GM12878 (cell line): ENCODE measurements at regions not wholly inside any gene's neighbourhood (a gene's known extent, or its start where the extent isn't known, plus 50 kb on each side); places are given as distances from the start of the nearest gene placed in this dataset.
"Not testable (repeated sequence)": the region's sequence is repeated elsewhere in the genome, so short reads cannot be mapped to it uniquely, and the experiment has no call there.

Experiments
- BACH1 ChIP-seq: fragments of 450-650 bp; IDR thresholded peaks from 2 replicates; pipeline ENCODE4 v1.6.1; 2017; ENCODE audit warnings: mild to moderate bottlenecking, borderline replicate concordance
- ELK1 ChIP-seq: IDR thresholded peaks from 2 replicates; pipeline ENCODE4 v1.6.1; 2012; ENCODE audit warnings: low read depth, low read length, improper control_type of control experiment
- EP300 ChIP-seq, 2 experiments: fragments of 150-350 bp in 1 of 2; IDR thresholded peaks; 2 replicates each; pipeline ENCODE4 v1.6.1; 2011 to 2012; ENCODE audit warnings: low read depth in 2 of 2, low read length in 2 of 2, borderline replicate concordance in 1 of 2, improper control_type of control experiment in 1 of 2, inconsistent platforms in 1 of 2; ENCODE audit not compliant: control insufficient read depth in 1 of 2
- POLR2A ChIP-seq: IDR thresholded peaks from 2 replicates; pipeline ENCODE4 v1.6.1; 2011; ENCODE audit warnings: low read depth, mild to moderate bottlenecking, low read length
- SIN3A ChIP-seq: IDR thresholded peaks from 2 replicates; pipeline ENCODE4 v1.6.1; 2012; ENCODE audit warnings: low read depth, low read length, improper control_type of control experiment
- TARDBP ChIP-seq: IDR thresholded peaks from 2 replicates; pipeline ENCODE4 v1.6.1; 2016; ENCODE audit warnings: borderline replicate concordance
- YY1 ChIP-seq: IDR thresholded peaks from 2 replicates; pipeline ENCODE4 v1.6.1; 2011; ENCODE audit warnings: low read depth, mild to moderate bottlenecking, low read length
- ZNF274 ChIP-seq: IDR thresholded peaks from one replicate; pipeline ENCODE4 v1.8.0; 2011; ENCODE audit not compliant: insufficient read length, insufficient read depth
- TF ChIP-seq, protein P1 (sequence below), 3 experiments: IDR thresholded peaks in 2 of 3; conservative IDR thresholded peaks in 1 of 3; 2 replicates each; pipeline ENCODE4 v1.5.1; 2011; ENCODE audit warnings: low read depth in 3 of 3, low read length in 3 of 3, mild to moderate bottlenecking in 3 of 3, control low read depth in 2 of 3, moderate library complexity in 2 of 3, inconsistent platforms in 1 of 3, mixed read lengths in 1 of 3; ENCODE audit not compliant: control insufficient read depth in 2 of 3, insufficient read depth in 1 of 3; ENCODE audit errors: extremely low read depth in 1 of 3

DNA sequence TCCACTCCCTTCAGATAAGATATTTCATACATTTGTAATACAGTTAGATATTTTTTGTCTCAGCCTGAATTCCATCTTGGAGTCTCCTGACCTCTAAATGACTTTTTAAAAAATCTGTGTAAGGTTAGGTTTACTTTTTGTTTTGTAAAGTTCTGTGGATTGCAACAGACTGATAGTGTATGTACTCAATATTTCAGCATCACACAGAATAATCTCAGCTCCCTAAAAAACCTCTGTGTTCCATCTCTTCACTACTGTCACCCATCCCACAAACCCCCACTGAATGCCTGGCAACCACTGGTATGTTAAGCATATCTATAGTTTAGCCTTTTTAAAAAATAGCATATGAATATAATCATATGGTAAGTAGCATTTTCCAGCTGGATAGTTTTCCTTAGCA, 951.1 kb upstream of the ADAMTS5 start:
- TF ChIP-seq BACH1; POLR2A; TARDBP; YY1; ZNF274; SIN3A; ELK1; EP300 (IDR thresholded peaks at IDR 0.05; ENCODE audit: borderline replicate concordance in 1 of 2, control insufficient read depth in 1 of 2, low read depth in 2 of 2, low read length in 2 of 2): not testable (repeated sequence)
- TF ChIP-seq, protein P1, sequence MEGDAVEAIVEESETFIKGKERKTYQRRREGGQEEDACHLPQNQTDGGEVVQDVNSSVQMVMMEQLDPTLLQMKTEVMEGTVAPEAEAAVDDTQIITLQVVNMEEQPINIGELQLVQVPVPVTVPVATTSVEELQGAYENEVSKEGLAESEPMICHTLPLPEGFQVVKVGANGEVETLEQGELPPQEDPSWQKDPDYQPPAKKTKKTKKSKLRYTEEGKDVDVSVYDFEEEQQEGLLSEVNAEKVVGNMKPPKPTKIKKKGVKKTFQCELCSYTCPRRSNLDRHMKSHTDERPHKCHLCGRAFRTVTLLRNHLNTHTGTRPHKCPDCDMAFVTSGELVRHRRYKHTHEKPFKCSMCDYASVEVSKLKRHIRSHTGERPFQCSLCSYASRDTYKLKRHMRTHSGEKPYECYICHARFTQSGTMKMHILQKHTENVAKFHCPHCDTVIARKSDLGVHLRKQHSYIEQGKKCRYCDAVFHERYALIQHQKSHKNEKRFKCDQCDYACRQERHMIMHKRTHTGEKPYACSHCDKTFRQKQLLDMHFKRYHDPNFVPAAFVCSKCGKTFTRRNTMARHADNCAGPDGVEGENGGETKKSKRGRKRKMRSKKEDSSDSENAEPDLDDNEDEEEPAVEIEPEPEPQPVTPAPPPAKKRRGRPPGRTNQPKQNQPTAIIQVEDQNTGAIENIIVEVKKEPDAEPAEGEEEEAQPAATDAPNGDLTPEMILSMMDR (IDR thresholded peaks at IDR 0.05 in 2 of 3, conservative IDR thresholded peaks at IDR 0.05 in 1 of 3; ENCODE audit: control insufficient read depth in 2 of 3, extremely low read depth in 1 of 3, insufficient read depth in 1 of 3, low read depth in 3 of 3, low read length in 3 of 3), result not testable (repeated sequence)
